Right lobe of liver (tissue), 4 donors: ENCODE measurements at regions not wholly inside any gene's neighbourhood (a gene's known extent, or its start where the extent isn't known, plus 50 kb on each side); places are given as distances from the start of the nearest gene placed in this dataset.

Experiments used
- POLR2A ChIP-seq: fragments of 450-650 bp; IDR thresholded peaks from one replicate; pipeline ENCODE4 v1.6.1; 2017; ENCODE audit warnings: antibody characterized with exemption, mild to moderate bottlenecking
- TF ChIP-seq, protein P1 (sequence below), 4 donors: fragments of 200-600 bp in 3 of 4; fragments of 450-650 bp in 1 of 4; IDR thresholded peaks; one replicate each; pipeline versions ENCODE4 v1.5.1 to v1.8.0; 2016 to 2022; ENCODE audit warnings: antibody characterized with exemption in 4 of 4, mild to moderate bottlenecking in 2 of 4
- donor health status: DM: no; HTN: no; CAD: no.
- donor health status: DM: no; HTN: no; CAD: no.
- donor health status: DM: no; HTN: yes; CAD: no.

DNA sequence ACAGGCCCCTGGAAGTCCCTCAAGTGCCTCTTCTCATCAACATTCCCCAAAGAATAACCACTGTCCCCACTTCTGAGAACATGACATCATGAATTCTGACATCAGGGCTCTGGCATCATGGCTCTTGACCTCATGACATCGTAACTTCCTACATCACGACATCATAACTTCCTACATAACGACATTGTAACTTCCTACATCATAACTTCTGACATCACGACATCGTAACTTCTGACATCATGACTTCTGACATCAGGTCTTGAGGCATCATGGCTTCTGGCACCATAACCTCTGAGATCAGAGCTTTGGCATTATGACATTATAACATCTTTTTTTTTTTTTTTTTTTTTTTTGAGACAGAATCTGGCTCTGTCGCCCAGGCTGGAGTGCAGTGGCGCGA lies 66.7 kb upstream of the FAM20C start:
- TF ChIP-seq, protein P1, sequence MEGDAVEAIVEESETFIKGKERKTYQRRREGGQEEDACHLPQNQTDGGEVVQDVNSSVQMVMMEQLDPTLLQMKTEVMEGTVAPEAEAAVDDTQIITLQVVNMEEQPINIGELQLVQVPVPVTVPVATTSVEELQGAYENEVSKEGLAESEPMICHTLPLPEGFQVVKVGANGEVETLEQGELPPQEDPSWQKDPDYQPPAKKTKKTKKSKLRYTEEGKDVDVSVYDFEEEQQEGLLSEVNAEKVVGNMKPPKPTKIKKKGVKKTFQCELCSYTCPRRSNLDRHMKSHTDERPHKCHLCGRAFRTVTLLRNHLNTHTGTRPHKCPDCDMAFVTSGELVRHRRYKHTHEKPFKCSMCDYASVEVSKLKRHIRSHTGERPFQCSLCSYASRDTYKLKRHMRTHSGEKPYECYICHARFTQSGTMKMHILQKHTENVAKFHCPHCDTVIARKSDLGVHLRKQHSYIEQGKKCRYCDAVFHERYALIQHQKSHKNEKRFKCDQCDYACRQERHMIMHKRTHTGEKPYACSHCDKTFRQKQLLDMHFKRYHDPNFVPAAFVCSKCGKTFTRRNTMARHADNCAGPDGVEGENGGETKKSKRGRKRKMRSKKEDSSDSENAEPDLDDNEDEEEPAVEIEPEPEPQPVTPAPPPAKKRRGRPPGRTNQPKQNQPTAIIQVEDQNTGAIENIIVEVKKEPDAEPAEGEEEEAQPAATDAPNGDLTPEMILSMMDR (IDR thresholded peaks at IDR 0.05), result no peak
- no peak for TF ChIP-seq POLR2A
